T-cell (primary cell): ENCODE measurements at regions not wholly inside any gene's neighbourhood (a gene's known extent, or its start where the extent isn't known, plus 50 kb on each side); places are given as distances from the start of the nearest gene placed in this dataset.

Experiments used
- ATAC-seq, 4 experiments: fragments of 200-7000 bp in 3 of 4; fragments of 150-1000 bp in 1 of 4; cut with Tn5 transposase; replicated peaks in 1 of 4; 1 replicate in 3 of 4; 2 replicates in 1 of 4; pipeline ENCODE4 v1.10.0; 2021; ENCODE audit warnings: moderate library complexity in 3 of 4, mild to moderate bottlenecking in 2 of 4, moderate number of reproducible peaks in 1 of 4
- CTCF ChIA-PET, 2 donors: fragments of 300-600 bp; sonication (Branson Sonifier 250); formaldehyde crosslinking; loops; one replicate each; lab custom pipeline; 2022; ENCODE audit warnings: antibody characterized with exemption in 2 of 2; lab: Charles Lee
- POLR2A ChIA-PET, 2 donors: fragments of 300-600 bp; sonication (Branson Sonifier 250); formaldehyde crosslinking; loops; one replicate each; lab custom pipeline; 2022; ENCODE audit warnings: antibody characterized with exemption in 2 of 2; lab: Charles Lee
- DNase-seq, 35 experiments: peaks; one replicate each; pipeline versions ENCODE4 v3.0.0 to v3.0.0-alpha.2; 2013 to 2023
- H3K27ac ChIP-seq: one replicate; pipeline ENCODE4 v1.5.1; 2013; ENCODE audit warnings: low read length
- H3K27me3 ChIP-seq, 2 experiments: replicated peaks in 1 of 2; 1 replicate in 1 of 2; 2 replicates in 1 of 2; pipeline versions ENCODE4 v1.6.1 to v1.7.0; 2013; ENCODE audit warnings: low read length in 1 of 2, mixed read lengths in 1 of 2; ENCODE audit not compliant: control insufficient read depth in 2 of 2, insufficient read depth in 2 of 2; ENCODE audit errors: extremely low read depth in 1 of 2
- H3K36me3 ChIP-seq, 2 donors: 1 replicate in 1 of 2; 2 replicates in 1 of 2; pipeline versions ENCODE4 v1.6.1 to v1.7.0; 2013; ENCODE audit warnings: low read length in 1 of 2; ENCODE audit not compliant: control insufficient read depth in 2 of 2, insufficient read depth in 1 of 2; ENCODE audit errors: extremely low read depth in 1 of 2
- H3K4me1 ChIP-seq, 2 experiments: 1 replicate in 1 of 2; 2 replicates in 1 of 2; pipeline versions ENCODE4 v1.6.1 to v1.7.0; 2013; ENCODE audit warnings: low read length in 2 of 2, mixed read lengths in 1 of 2; ENCODE audit not compliant: insufficient read depth in 2 of 2, control insufficient read depth in 1 of 2; ENCODE audit errors: extremely low read depth in 1 of 2
- H3K4me3 ChIP-seq, 2 donors: 1 replicate in 1 of 2; 2 replicates in 1 of 2; pipeline versions ENCODE4 v1.5.1 to v1.7.0; 2013; ENCODE audit warnings: mild to moderate bottlenecking in 2 of 2, low read length in 1 of 2, moderate library complexity in 1 of 2; ENCODE audit not compliant: control insufficient read depth in 1 of 2; ENCODE audit errors: extremely low read depth in 1 of 2
- H3K9me3 ChIP-seq: 2 replicates; pipeline ENCODE4 v1.7.0; 2013
- H3K27ac Mint-ChIP-seq, 2 donors: one replicate each; pipeline ENCODE4 v1.8.0; 2020 to 2021; ENCODE audit warnings: mild to moderate bottlenecking in 2 of 2, mixed read lengths in 2 of 2
- H3K27me3 Mint-ChIP-seq, 2 donors: one replicate each; pipeline ENCODE4 v1.8.0; 2021 to 2022; ENCODE audit warnings: mixed read lengths in 2 of 2
- H3K36me3 Mint-ChIP-seq: one replicate; pipeline ENCODE4 v1.8.0; 2021; ENCODE audit warnings: mixed read lengths
- H3K4me1 Mint-ChIP-seq, 3 donors: one replicate each; pipeline ENCODE4 v1.8.0; 2020 to 2022; ENCODE audit warnings: mixed read lengths in 3 of 3, mild to moderate bottlenecking in 1 of 3
- H3K4me3 Mint-ChIP-seq, 3 donors: one replicate each; pipeline ENCODE4 v1.8.0; 2020 to 2022; ENCODE audit warnings: mild to moderate bottlenecking in 3 of 3, mixed read lengths in 3 of 3, moderate library complexity in 3 of 3
- H3K9me3 Mint-ChIP-seq, 3 donors: one replicate each; pipeline ENCODE4 v1.8.0; 2020 to 2022; ENCODE audit warnings: mixed read lengths in 3 of 3
- WGBS: methylation state at CpG from one replicate; pipeline ENCODE4 v1.1.5; 2013; ENCODE audit warnings: missing lambda C conversion rate; ENCODE audit not compliant: insufficient coverage; 5-methylcytosine and 5-hydroxymethylcytosine counted together

GRCh38 chr16:74200921-74201320 is 95.7 kb upstream of the PSMD7 start:
- ATAC-seq = no peak
- H3K27ac Mint-ChIP-seq = no peak overlapping the region
- H3K27me3 Mint-ChIP-seq = peaks cover 8 to 10% of the 10 kb centered on the region in 2 donors
- no peak overlapping the region for H3K4me3 Mint-ChIP-seq
- no peaks in the 10 kb centered on the region for H3K9me3 Mint-ChIP-seq
- Histone ChIP-seq H3K36me3 (no peaks in the 10 kb centered on the region), H3K27ac (no peak overlapping the region), H3K4me3 (no peak overlapping the region), H3K4me1 (no peaks in the 10 kb centered on the region), H3K9me3 (no peaks in the 10 kb centered on the region), H3K27me3 (peaks cover 0 to 8% of the 10 kb centered on the region in 2 experiments)
- ChIA-PET POLR2A (no interaction called here), CTCF (no interaction called here)
- H3K4me1 Mint-ChIP-seq = no peaks in the 10 kb centered on the region
- WGBS = 60% methylated on average over 1 of the region's 5 CpGs
- H3K36me3 Mint-ChIP-seq = no peaks in the 10 kb centered on the region
- DNase-seq = no peak

GRCh38 chr16:74199842-74200124 is 96.8 kb upstream of the PSMD7 start:
- H3K36me3 Mint-ChIP-seq = no peaks in the 10 kb centered on the region
- no peak overlapping the region for H3K27ac ChIP-seq

GRCh38 chr16:74199066-74199841 is 97.4 kb upstream of the PSMD7 start:
- Mint-ChIP-seq H3K9me3 (no peaks in the 10 kb centered on the region), H3K36me3 (no peaks in the 10 kb centered on the region), H3K27ac (no peak overlapping the region), H3K4me3 (no peak overlapping the region), H3K27me3 (peaks cover 16 to 17% of the 10 kb centered on the region in 2 donors), H3K4me1 (no peaks in the 10 kb centered on the region)
- whole genome bisulfite sequencing = no CpG with 5 or more reads among the region's 4 CpGs
- Histone ChIP-seq H3K4me3 (no peak overlapping the region), H3K4me1 (no peaks in the 10 kb centered on the region), H3K36me3 (no peaks in the 10 kb centered on the region), H3K27ac (no peak overlapping the region), H3K9me3 (no peaks in the 10 kb centered on the region), H3K27me3 (peaks cover 0 to 8% of the 10 kb centered on the region in 2 experiments)
- DNase-seq = no peak
- CTCF ChIA-PET = no interaction called here
- POLR2A ChIA-PET = no interaction called here
- no peak for ATAC-seq

More at GRCh38 chr16:74199842-74200124, 96.8 kb upstream of the PSMD7 start:
- Mint-ChIP-seq H3K9me3 (no peaks in the 10 kb centered on the region), H3K27ac (no peak overlapping the region), H3K4me1 (no peaks in the 10 kb centered on the region), H3K27me3 (peaks cover 13 to 16% of the 10 kb centered on the region in 2 donors), H3K4me3 (no peak overlapping the region)
- H3K9me3 ChIP-seq = no peaks in the 10 kb centered on the region
- WGBS = no CpG with 5 or more reads among the region's 3 CpGs
- H3K36me3 ChIP-seq = no peaks in the 10 kb centered on the region
- ATAC-seq (no peak), DNase-seq (no peak)
- POLR2A ChIA-PET = no interaction called here
- no peaks in the 10 kb centered on the region for H3K4me1 ChIP-seq
- H3K4me3 ChIP-seq = no peak overlapping the region
- peaks cover 0 to 8% of the 10 kb centered on the region in 2 experiments for H3K27me3 ChIP-seq
- CTCF ChIA-PET = no interaction called here

GRCh38 chr16:74192281-74192797 is 104.3 kb upstream of the PSMD7 start:
- Mint-ChIP-seq H3K27me3 (peaks cover 14 to 32% of the 10 kb centered on the region in 2 donors), H3K9me3 (no peaks in the 10 kb centered on the region), H3K4me1 (no peaks in the 10 kb centered on the region), H3K36me3 (no peaks in the 10 kb centered on the region), H3K27ac (no peak overlapping the region), H3K4me3 (no peak overlapping the region)
- no peak overlapping the region for H3K4me3 ChIP-seq
- no peaks in the 10 kb centered on the region for H3K36me3 ChIP-seq
- DNase-seq (no peak), ATAC-seq (no peak)
- H3K27me3 ChIP-seq = peaks cover 0 to 5% of the 10 kb centered on the region in 2 experiments
- H3K9me3 ChIP-seq = no peaks in the 10 kb centered on the region
- no peaks in the 10 kb centered on the region for H3K4me1 ChIP-seq
- H3K27ac ChIP-seq = no peak overlapping the region
- CTCF ChIA-PET = no interaction called here
- POLR2A ChIA-PET = no interaction called here
- WGBS = no CpG with 5 or more reads among the region's 2 CpGs

- Mint-ChIP-seq H3K9me3 (no peaks in the 10 kb centered on the region), H3K4me3 (no peak overlapping the region), H3K27ac (no peak overlapping the region), H3K27me3 (peaks cover 6 to 27% of the 10 kb centered on the region in 2 donors), H3K4me1 (no peaks in the 10 kb centered on the region), H3K36me3 (no peaks in the 10 kb centered on the region)
- no peak for DNase-seq
- CTCF ChIA-PET = no interaction called here
- ATAC-seq = no peak
- Histone ChIP-seq H3K36me3 (no peaks in the 10 kb centered on the region), H3K9me3 (no peaks in the 10 kb centered on the region), H3K27ac (no peak overlapping the region), H3K27me3 (no peaks in the 10 kb centered on the region), H3K4me3 (no peak overlapping the region), H3K4me1 (no peaks in the 10 kb centered on the region)
- POLR2A ChIA-PET = no interaction called here
Observed at GRCh38 chr16:74190292-74190691, 106.3 kb upstream of the PSMD7 start.

- WGBS = no CpG with 5 or more reads among the region's 4 CpGs
- CTCF ChIA-PET = no interaction called here
- Mint-ChIP-seq H3K27me3 (peaks cover 5 to 20% of the 10 kb centered on the region in 2 donors), H3K4me1 (no peaks in the 10 kb centered on the region), H3K4me3 (no peak overlapping the region), H3K9me3 (peaks cover 0 to 2% (median 0%) of the 10 kb centered on the region in 3 donors), H3K36me3 (no peaks in the 10 kb centered on the region), H3K27ac (no peak overlapping the region)
- H3K36me3 ChIP-seq = no peaks in the 10 kb centered on the region
- ATAC-seq = no peak
- no peaks in the 10 kb centered on the region for H3K9me3 ChIP-seq
- no peak overlapping the region for H3K4me3 ChIP-seq
- H3K27me3 ChIP-seq = peaks cover 0 to 6% of the 10 kb centered on the region in 2 experiments
- POLR2A ChIA-PET = interaction anchor here in 1 of 2 donors (0.7 kb wide), 1 partner anchor 143 kb away, joined by 3 read pairs; no protein-coding TSS in a partner anchor
- DNase-seq = no peak
- no peak overlapping the region for H3K27ac ChIP-seq
- H3K4me1 ChIP-seq = no peaks in the 10 kb centered on the region
Observed at GRCh38 chr16:74188856-74189255, 107.8 kb upstream of the PSMD7 start.
